NCI-H2107 treated with DMSO at 0.1 percent for 48 hours (cell line): ENCODE measurements at regions not wholly inside any gene's neighbourhood (a gene's known extent, or its start where the extent isn't known, plus 50 kb on each side); places are given as distances from the start of the nearest gene placed in this dataset.

Experiments used
- DNase-seq: peaks from one replicate; lab custom pipeline; 2025; ENCODE audit not compliant: unreplicated experiment; lab: John Stamatoyannopoulos, UW

DNA sequence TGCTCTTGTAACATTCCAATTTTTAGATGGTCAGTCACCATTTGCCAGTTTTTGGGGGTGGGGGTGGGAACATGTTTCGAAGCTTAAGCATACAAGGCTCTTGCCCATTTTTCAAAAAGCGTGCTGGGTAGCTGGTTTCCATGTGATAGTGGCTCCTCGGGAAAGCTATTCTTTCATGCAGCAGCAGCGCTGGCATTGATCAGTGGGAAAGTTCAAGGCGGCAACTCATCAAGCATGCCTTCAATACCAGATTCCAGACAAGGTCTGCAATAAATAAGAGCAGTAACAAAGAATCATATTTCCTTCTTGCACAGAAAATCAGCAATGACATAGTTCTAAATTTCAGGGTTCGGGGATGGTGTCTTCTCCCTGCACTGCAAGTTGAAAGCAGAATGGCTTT is 133.5 kb upstream of the ONECUT1 start:
- DNase-seq, result no peak

DNA sequence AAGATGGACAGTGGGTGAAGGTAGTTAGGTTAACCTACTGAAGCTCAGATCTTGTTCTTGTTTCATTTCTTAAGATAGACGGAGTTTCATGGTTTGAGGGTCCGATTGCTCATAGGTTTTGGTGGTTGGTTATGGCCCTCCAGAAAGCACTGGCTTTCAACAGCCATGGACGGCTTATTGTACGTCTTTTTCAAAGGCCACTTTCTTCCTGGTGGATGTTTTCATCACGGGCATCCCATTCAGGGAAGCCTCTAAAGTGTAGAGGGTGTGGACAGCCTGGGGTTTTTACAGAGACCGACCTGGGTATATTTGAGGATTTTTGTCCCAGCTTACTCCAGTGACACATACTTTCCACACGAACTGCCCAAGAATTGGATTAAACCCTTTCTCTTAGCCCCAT is 132.7 kb upstream of the ONECUT1 start:
- no peak for DNase-seq

- DNase-seq, result no peak
Measured at GRCh38 chr15:52912172-52912571, 122.0 kb upstream of the ONECUT1 start.

DNA sequence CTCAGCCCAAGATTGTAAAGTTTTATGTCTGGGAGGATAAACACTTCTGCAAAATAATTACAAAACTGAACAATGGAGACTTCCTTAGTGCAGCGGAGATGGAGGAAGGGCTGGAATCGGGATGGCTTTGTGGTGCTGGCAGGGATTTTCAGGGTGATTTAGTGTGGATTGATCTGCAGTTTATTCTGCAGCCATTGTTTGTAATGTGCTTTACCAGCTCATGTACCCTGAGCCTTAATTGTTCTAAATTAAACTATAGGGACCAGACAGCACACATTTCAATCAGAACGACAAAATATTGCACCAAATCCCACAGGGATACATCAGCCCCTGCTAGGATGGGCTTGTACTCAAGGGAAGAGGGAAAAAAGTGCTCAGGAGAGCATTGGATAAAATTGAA is 103.2 kb upstream of the ONECUT1 start:
- DNase-seq, result no peak

DNA sequence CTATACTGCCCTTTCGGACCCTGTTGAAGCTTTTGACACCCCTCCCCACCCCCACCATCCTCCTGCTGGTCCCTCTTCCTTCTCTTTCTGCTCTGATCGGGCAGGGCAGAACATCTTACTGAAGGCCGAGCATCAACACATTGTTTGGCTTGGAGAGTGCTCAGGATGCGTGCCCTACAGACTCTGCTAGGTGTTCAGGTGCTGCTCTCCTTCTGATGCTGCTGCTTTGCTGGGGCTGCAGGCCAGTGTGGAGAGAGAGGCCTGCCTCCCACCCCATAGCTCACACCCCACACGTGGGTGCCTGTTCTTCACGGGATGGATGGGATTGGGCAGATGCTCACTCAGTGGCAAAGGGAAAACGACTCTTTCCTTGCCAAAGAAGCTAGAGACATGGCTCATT is 89.8 kb upstream of the ONECUT1 start:
- DNase-seq, result no peak

GRCh38 chr15:52879145-52879544 is 89.0 kb upstream of the ONECUT1 start:
- DNase-seq, result no peak

GRCh38 chr15:52876991-52877663 is 87.0 kb upstream of the ONECUT1 start:
- DNase-seq, result no peak

DNA sequence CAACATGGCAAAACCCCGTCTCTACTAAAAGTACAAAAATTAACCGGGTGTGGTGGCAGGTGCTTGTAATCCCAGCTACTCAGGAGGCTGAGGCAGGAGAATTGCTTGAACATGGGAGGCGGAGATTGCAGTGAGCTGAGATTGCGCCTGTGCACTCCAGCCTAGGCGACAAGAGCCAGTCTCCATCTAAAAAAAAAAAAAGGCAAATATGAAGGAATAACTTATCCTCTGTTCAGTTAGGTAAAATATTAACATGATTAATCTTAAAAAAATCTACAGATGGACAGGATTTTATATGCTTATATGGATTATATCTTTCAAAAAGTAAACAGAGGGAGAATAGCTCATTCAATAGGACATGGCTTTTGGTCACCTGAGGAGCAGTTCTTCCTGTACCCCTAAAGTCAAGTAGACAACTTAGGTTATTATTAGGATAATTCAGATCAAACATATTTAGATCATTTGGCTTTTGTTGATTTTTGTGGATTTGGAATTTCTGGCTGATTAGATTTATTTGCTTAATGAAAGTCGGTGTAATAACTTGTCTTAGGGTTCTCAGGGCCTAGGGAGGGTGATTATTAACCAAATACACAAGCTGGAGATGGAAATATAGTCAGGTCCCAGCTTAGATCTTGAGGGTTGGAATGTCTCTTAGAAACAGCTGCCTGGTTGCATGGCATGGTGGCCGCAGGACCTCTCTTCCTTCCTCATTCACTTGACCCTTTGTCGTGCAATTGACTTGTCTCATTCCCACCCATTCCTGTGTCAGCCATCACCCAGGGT is 82.1 kb upstream of the ONECUT1 start:
- DNase-seq, result no peak

- DNase-seq, result no peak
Measured at GRCh38 chr15:52870015-52870414, 79.9 kb upstream of the ONECUT1 start.

- DNase-seq, result no peak
Measured at GRCh38 chr15:52866698-52867097, 76.6 kb upstream of the ONECUT1 start.

- no peak for DNase-seq
Measured at GRCh38 chr15:52862677-52863076, 72.5 kb upstream of the ONECUT1 start.

DNA sequence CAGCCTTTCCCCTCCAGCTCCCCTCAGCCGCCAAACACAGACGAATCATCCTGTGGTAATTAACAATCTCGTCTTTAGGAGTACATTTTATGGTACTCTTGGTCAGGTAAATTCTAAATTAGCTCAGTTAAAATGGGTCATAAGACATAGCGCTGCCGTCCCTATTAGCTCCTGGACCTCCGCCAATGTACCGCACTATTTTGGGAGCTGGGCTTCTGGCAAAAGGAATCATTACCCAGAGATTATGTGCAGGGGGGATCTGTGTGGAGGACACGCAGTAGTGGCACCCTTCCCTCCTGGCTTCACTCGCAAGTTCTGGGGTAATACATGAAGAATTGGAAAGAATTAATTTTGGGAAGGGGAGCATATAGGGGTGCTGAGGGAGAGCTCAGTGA is 68.6 kb upstream of the ONECUT1 start:
- no peak for DNase-seq

DNA sequence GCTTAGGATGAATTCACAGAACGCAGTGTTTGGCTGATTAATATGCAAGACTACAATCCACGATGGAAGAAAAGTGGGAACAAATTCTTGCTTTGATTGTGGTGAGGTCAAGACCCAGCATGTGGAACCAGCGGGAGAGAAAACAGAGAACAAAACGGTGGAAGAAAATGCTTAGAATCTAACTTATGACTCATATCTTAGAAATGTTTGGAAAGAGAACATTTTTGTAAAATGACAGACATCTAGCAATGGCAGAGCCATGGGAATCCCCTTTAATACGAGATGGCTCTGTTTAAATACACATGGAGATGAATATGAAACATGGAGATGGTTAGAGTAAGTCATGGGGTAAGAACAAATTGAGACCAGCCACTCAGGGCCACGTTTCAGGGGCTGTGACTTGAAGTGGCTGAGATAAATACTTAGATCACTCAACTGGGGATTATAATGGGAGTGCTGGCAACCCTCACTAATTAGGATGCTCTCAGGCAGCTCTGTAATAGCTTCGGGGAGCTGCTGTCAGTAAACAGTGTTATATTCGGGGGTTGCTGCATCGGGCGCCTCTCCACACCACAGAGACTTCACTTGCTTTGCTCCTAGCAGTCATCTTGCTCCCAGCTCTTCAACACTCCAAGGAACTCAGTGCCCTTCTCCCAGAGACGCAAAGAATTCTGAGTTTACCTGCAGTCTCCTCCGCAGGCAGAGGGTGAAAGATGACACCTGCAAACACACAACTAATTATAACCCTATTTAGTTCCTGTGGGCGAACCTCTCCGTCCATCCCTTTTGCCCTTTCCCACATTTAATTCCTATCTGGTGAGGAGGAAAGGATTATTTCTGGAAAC is 68.0 kb upstream of the ONECUT1 start:
- no peak for DNase-seq

- no peak for DNase-seq
Measured at GRCh38 chr15:52857471-52857870, 67.3 kb upstream of the ONECUT1 start.

DNA sequence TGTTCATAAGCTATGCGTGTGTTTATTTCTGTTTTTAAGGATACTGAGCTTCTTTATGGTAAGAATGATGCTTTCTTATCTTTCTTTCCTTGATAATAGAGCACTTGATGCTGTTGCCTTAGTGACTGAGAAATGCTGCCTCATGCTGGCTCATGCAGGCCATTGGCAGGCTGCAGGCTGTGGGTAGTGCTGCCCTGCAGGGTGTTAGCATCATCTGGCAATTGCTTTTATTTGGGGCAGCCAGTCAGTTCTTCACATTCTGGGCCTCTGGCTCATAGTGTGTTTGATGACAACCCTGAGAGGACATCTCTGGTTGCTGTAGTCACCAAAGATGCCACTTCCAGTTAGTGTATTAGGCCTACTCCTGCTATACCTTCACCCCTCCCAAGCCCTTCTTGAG is 66.2 kb upstream of the ONECUT1 start:
- DNase-seq, result no peak

GRCh38 chr15:52855157-52855556 is 65.0 kb upstream of the ONECUT1 start:
- no peak for DNase-seq

- DNase-seq, result no peak
Measured at GRCh38 chr15:52844823-52845222, 54.7 kb upstream of the ONECUT1 start.
